Breast epithelium (tissue), 3 donors: ENCODE measurements at regions not wholly inside any gene's neighbourhood (a gene's known extent, or its start where the extent isn't known, plus 50 kb on each side); places are given as distances from the start of the nearest gene placed in this dataset.
"Not testable (repeated sequence)": the region's sequence is repeated elsewhere in the genome, so short reads cannot be mapped to it uniquely, and the experiment has no call there.

Source experiments
- POLR2A ChIP-seq: fragments of 450-650 bp; IDR thresholded peaks from one replicate; pipeline ENCODE4 v1.6.1; 2016; ENCODE audit warnings: antibody characterized with exemption, mild to moderate bottlenecking, moderate library complexity
- POLR2AphosphoS5 ChIP-seq, 3 donors: sonication (generic); formaldehyde crosslinking; IDR thresholded peaks; one replicate each; pipeline ENCODE4 v1.6.1; 2017; ENCODE audit warnings: antibody characterized with exemption in 3 of 3
- TF ChIP-seq, protein P1 (sequence below), 3 donors: fragments of 450-650 bp; IDR thresholded peaks; one replicate each; pipeline ENCODE4 v1.5.1; 2016 to 2017; ENCODE audit warnings: antibody characterized with exemption in 3 of 3, mild to moderate bottlenecking in 3 of 3, moderate library complexity in 3 of 3

DNA sequence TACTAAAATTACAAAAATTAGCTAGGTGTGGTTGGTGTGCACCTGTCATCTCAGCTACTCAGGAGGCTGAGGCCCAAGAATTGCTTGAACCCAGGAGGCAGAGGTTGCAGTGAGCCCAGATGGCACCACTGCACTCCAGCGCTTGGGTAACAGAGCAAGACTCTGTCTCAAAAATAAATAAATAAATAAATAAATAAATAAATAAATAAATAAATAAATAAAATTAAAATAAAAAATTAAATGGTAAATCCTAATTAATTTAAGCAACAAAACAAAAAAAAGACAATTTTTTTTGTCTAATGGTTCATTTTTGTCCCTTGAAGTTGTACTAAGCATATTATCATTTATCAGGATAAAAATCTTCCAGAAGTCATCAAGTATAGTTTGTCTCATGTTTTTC lies 521.2 kb upstream of the SOX9 start:
- not testable (repeated sequence) for TF ChIP-seq POLR2A; POLR2AphosphoS5 (IDR thresholded peaks at IDR 0.05)
- TF ChIP-seq, protein P1, sequence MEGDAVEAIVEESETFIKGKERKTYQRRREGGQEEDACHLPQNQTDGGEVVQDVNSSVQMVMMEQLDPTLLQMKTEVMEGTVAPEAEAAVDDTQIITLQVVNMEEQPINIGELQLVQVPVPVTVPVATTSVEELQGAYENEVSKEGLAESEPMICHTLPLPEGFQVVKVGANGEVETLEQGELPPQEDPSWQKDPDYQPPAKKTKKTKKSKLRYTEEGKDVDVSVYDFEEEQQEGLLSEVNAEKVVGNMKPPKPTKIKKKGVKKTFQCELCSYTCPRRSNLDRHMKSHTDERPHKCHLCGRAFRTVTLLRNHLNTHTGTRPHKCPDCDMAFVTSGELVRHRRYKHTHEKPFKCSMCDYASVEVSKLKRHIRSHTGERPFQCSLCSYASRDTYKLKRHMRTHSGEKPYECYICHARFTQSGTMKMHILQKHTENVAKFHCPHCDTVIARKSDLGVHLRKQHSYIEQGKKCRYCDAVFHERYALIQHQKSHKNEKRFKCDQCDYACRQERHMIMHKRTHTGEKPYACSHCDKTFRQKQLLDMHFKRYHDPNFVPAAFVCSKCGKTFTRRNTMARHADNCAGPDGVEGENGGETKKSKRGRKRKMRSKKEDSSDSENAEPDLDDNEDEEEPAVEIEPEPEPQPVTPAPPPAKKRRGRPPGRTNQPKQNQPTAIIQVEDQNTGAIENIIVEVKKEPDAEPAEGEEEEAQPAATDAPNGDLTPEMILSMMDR (IDR thresholded peaks at IDR 0.05): not testable (repeated sequence)
